Natural killer cell treated with Interleukin-12 subunit alpha and Interleukin-12 subunit beta and Interleukin-15 and Interleukin-18, amount 100 ng/mL, for 72 hours (primary cell): ENCODE measurements at regions not wholly inside any gene's neighbourhood (a gene's known extent, or its start where the extent isn't known, plus 50 kb on each side); places are given as distances from the start of the nearest gene placed in this dataset.

Source experiments
- ATAC-seq, 2 donors: fragments of 150-1000 bp; cut with Tn5 transposase in 1 of 2; sonication (Bioruptor Pico), chemical (Tn5 transposase) in 1 of 2; 2 replicates each; pipeline ENCODE4 v1.10.0; 2021
- DNase-seq: peaks from one replicate; pipeline ENCODE4 v3.0.0; 2022; ENCODE audit warnings: low spot score
- H3K27ac Mint-ChIP-seq, 2 donors: 1 replicate in 1 of 2; 2 replicates in 1 of 2; pipeline ENCODE4 v1.8.0; 2022; ENCODE audit warnings: mixed read lengths in 2 of 2, mild to moderate bottlenecking in 1 of 2, moderate library complexity in 1 of 2
- H3K27me3 Mint-ChIP-seq, 2 donors: 1 replicate in 1 of 2; 2 replicates in 1 of 2; pipeline ENCODE4 v1.8.0; 2022; ENCODE audit warnings: mixed read lengths in 2 of 2
- H3K36me3 Mint-ChIP-seq: one replicate; pipeline ENCODE4 v1.8.0; 2022; ENCODE audit warnings: mixed read lengths
- H3K4me1 Mint-ChIP-seq, 2 donors: 1 replicate in 1 of 2; 2 replicates in 1 of 2; pipeline ENCODE4 v1.8.0; 2022; ENCODE audit warnings: low read depth in 2 of 2, mixed read lengths in 2 of 2, mild to moderate bottlenecking in 1 of 2
- H3K4me3 Mint-ChIP-seq: one replicate; pipeline ENCODE4 v1.8.0; 2022; ENCODE audit warnings: mixed read lengths
- H3K9me3 Mint-ChIP-seq: 2 replicates; pipeline ENCODE4 v1.8.0; 2022; ENCODE audit warnings: mixed read lengths

DNA sequence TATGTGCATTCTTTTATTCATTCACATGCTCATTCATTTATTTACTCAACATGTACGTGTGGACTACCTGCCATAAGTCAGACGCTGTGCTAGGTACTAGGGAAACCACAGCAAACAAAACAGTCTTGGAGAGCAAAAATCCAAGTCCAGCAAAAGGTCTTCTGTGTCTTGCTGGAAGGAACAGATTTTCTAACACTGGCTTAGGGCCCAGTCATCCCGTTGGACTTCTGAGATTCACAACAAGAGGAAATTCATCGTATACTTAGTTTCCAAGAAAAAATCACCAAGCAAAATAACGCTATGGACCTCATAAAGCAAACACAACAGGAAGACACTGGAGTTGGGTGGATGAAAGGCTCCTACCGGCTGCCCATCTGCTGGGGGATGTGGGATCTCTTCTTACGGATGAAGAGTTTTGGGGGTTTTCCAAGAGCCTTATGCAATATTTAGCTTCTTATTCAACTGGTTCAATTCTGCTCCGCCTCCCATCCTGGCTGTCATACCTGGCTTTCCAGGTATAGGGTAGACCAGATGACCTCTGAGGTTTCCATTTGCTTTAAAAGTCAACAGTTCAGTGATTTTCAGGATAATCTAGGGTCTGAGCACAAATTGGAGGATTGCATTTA is 262.7 kb downstream of the HAUS1 start:
- no peak overlapping the region for H3K4me3 Mint-ChIP-seq
- peak overlapping the region in 1 of 2 donors; percentile 27 for H3K27ac Mint-ChIP-seq
- DNase-seq (no peak), ATAC-seq (no peak)
- no peaks in the 10 kb centered on the region for H3K9me3 Mint-ChIP-seq
- no peaks in the 10 kb centered on the region for H3K27me3 Mint-ChIP-seq
- peaks cover 14 to 40% of the 10 kb centered on the region in 2 donors for H3K4me1 Mint-ChIP-seq
- H3K36me3 Mint-ChIP-seq: no peaks in the 10 kb centered on the region

DNA sequence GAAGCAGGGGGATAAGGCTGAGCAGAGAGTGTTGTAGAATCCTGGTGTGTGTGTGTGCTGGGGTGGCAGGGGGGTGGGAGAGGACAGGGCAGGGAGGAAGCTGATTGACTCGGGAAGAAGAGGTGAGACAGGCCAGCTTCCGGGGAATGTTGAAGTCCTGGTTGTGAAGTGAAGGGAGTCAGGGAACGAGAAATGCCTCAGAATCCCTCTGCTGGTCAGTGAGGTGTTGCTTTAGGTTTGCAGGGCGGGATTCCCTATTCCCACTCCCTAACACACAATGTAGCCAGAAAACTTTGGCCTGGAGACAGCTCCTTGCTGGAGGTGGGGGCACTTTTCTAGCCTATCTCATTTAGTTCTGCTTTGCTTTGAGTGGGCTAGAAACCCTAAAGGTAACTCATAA is 265.1 kb downstream of the HAUS1 start:
- H3K27me3 Mint-ChIP-seq: no peaks in the 10 kb centered on the region
- peaks cover 16 to 56% of the 10 kb centered on the region in 2 donors for H3K4me1 Mint-ChIP-seq
- H3K9me3 Mint-ChIP-seq: no peaks in the 10 kb centered on the region
- H3K4me3 Mint-ChIP-seq: no peak overlapping the region
- H3K27ac Mint-ChIP-seq: peak overlapping the region in 1 of 2 donors; percentile 32
- no peak for ATAC-seq
- no peak for DNase-seq
- no peaks in the 10 kb centered on the region for H3K36me3 Mint-ChIP-seq

DNA sequence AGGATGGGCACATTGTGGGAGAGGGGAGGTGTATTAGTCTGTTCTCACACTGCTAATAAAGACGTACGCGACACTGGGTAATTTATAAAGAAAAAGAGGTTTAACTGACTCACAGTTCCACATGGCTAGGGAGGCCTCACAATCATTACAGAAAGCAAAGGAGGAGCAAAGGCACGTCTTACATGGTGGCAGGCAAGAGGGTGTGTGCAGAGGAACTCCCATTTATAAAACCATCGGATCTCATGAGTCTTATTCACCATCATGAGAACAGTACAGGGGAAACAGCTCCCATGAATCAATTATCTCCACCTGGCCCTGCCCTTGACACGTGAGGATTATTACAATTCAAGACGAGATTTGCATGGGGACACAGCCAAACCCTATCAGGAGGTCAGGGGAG is 266.7 kb downstream of the HAUS1 start:
- ATAC-seq (no peak), DNase-seq (no peak)
- Mint-ChIP-seq H3K4me1 (peaks cover 20 to 57% of the 10 kb centered on the region in 2 donors), H3K4me3 (no peak overlapping the region), H3K27me3 (no peaks in the 10 kb centered on the region), H3K27ac (peak overlapping the region in 1 of 2 donors; percentile 45), H3K9me3 (no peaks in the 10 kb centered on the region), H3K36me3 (no peaks in the 10 kb centered on the region)

DNA sequence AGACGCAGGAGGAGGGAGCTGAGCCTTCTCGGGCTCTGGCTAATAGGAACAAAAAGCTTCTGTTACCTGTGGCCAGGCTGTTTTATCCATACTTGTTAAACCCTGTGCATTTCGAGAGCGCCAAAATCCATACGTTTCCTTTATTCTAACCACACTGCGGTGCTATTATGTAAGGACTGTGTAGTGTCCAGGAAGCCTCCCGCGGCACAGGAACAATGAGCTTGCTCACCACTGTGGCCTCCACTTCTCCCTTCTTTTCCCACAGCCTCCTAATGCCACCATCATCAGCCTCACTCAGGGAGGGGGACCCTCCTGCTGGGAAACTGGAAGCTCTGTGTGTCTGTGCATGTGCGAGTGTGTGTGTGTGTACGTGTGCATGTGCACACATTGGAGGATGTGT is 268.5 kb downstream of the HAUS1 start:
- DNase-seq (no peak), ATAC-seq (no peak)
- peak overlapping the region in 1 of 2 donors; percentile 57 for H3K27ac Mint-ChIP-seq
- H3K4me1 Mint-ChIP-seq: peaks cover 30 to 60% of the 10 kb centered on the region in 2 donors
- no peak overlapping the region for H3K4me3 Mint-ChIP-seq
- no peaks in the 10 kb centered on the region for H3K9me3 Mint-ChIP-seq
- H3K36me3 Mint-ChIP-seq: no peaks in the 10 kb centered on the region
- H3K27me3 Mint-ChIP-seq: no peaks in the 10 kb centered on the region

DNA sequence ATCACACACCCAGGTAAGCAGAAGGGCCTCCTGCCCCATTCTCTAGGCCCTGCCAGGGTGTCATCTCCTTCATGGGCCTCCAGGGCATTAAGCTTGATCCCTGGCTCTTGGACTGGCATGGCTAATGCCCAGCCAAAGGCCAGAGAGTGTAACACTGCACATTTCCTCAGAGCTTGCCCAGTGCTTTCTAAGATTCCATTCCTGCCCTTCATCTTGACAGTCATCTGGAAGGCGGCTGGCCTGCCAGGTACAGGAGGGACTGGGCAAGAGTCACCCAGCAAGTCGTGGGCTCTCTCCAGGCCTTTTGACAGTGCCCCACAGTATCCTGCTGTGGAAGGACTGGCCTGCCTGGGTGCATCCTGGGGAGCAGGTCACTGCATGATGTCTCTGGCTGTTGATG is 268.9 kb downstream of the HAUS1 start:
- Mint-ChIP-seq H3K36me3 (no peaks in the 10 kb centered on the region), H3K9me3 (no peaks in the 10 kb centered on the region), H3K27me3 (no peaks in the 10 kb centered on the region), H3K4me1 (peaks cover 31 to 60% of the 10 kb centered on the region in 2 donors), H3K4me3 (no peak overlapping the region), H3K27ac (peak overlapping the region in 1 of 2 donors; percentile 57)
- no peak for DNase-seq
- ATAC-seq: no peak

DNA sequence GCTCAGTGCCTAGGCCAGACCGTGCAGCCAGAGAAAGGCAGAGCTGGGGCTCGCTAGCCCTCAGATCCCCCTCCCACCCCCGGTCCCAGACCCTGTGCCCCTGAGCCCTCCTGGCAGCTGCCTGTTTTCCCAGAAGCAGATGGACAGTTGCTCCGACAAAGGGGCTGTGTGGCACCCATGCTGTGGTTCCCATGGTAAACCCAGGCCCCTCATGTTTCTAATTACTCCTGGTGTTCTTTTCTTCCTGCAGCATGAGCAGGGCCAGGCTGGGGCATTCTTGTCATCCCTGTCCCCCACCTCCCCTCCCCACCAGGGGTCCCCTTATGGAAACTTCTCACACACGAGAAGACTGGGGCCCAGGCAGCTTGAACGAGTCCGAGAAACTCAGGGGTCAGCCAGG is 269.6 kb downstream of the HAUS1 start:
- no peaks in the 10 kb centered on the region for H3K36me3 Mint-ChIP-seq
- peak overlapping the region in 1 of 2 donors; percentile 57 for H3K27ac Mint-ChIP-seq
- H3K4me3 Mint-ChIP-seq: no peak overlapping the region
- H3K27me3 Mint-ChIP-seq: no peaks in the 10 kb centered on the region
- peaks cover 27 to 60% of the 10 kb centered on the region in 2 donors for H3K4me1 Mint-ChIP-seq
- no peaks in the 10 kb centered on the region for H3K9me3 Mint-ChIP-seq
- ATAC-seq (no peak), DNase-seq (no peak)

DNA sequence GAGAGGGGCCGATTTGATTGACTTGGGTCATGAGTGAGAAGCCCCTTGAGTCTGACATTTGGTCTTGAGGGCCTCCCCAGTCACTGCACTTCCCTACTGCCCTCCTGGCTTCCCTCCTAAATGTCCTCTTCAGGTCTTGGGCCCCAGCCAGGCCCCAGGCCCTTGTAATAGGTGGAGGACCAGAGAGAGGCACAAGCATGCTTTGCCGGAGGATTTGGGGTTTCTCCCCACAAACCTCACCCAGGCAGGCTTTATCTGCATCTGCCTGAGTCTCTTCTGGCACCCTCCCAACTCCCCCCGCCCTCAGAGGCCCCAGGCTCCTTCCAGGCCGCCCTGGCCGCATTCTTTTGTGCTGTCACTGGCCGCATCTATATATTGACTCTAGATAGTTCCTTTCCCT is 270.7 kb downstream of the HAUS1 start:
- Mint-ChIP-seq H3K9me3 (no peaks in the 10 kb centered on the region), H3K27ac (peak overlapping the region in 1 of 2 donors; percentile 24), H3K4me1 (peaks cover 24 to 58% of the 10 kb centered on the region in 2 donors)

DNA sequence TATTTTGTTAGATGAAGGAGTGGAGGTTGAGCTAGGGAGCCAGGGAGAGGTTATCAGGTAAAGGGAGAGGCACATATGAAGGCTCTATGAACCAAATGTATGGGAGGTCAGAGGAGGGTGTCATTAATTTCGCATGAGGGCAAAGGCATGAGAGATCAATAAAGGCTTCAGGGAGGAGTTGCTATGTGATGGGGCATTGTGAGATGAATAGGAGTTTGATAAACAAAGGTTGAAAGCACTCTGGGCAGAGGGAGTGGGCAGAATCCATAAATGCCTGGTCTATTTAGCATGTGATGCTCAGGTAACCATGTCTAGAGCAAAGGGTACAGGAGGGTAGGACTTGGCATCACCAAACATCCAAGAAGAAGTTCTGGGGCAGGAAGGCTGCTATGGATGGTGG is 273.4 kb downstream of the HAUS1 start:
- H3K9me3 Mint-ChIP-seq: no peaks in the 10 kb centered on the region
- H3K36me3 Mint-ChIP-seq: no peaks in the 10 kb centered on the region
- peak overlapping the region in 1 of 2 donors; percentile 45 for H3K27ac Mint-ChIP-seq
- no peak for DNase-seq
- ATAC-seq: no peak
- H3K4me3 Mint-ChIP-seq: no peak overlapping the region
- peaks cover 17 to 55% of the 10 kb centered on the region in 2 donors for H3K4me1 Mint-ChIP-seq
- H3K27me3 Mint-ChIP-seq: no peaks in the 10 kb centered on the region

More for the DNA sequence above, 270.7 kb downstream of the HAUS1 start:
- DNase-seq (no peak), ATAC-seq (no peak)
- Mint-ChIP-seq H3K36me3 (no peaks in the 10 kb centered on the region), H3K4me3 (no peak overlapping the region), H3K27me3 (no peaks in the 10 kb centered on the region)

DNA sequence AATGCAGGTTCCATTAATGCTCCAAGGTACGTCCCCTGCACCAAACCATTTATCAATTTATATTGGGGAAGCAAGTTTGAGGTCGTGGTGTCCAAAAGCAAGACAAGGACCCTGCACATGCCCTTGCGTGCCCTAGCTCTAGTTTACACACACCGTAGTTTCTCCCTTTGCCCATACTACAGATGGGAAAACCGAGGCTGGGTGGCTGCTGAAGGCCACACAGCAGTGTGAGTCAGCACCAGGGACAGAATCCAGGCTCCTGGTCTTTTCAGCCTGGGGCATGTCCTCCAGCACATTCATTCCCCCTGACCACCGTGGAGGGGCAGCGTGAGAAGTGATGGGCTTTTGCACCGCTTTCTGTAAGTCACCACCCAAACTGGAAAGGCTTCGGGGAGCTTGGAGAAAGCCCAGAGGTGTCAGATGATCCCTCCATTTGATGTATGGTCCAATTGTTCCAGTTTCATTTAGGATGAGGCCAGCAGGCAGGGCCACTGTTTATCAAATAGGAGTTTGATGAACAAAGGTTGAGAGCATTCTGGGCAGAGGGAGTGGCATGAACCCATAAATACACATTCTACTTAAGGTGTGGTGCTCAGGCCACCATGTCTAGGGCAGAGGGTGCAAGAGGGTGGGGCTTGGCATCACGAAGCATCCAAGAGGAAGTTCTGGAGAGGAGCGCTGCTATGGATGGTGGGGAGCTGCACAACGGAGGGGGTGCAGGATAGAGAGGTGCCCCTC is 274.1 kb downstream of the HAUS1 start:
- Mint-ChIP-seq H3K27me3 (no peaks in the 10 kb centered on the region), H3K4me1 (peaks cover 17 to 49% of the 10 kb centered on the region in 2 donors), H3K36me3 (no peaks in the 10 kb centered on the region), H3K27ac (no peak overlapping the region), H3K9me3 (no peaks in the 10 kb centered on the region), H3K4me3 (no peak overlapping the region)
- DNase-seq (no peak), ATAC-seq (no peak)

DNA sequence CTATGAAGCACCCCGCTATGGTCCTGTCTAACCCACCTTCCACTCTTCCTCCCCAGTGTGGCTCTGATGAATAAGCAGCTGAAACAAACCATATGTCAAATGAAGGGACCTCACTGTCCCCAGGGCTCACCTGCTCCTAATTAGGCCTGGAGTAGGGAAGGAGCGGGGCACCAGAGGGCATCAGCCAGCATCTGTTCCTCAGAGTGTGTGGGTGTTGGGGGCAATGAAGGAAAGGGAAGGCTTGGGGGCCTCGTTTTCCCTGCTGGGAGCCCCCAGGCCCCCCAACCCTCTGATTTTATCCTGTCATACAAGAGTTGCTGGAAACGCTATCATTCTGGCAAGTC is 274.7 kb downstream of the HAUS1 start:
- peaks cover 17 to 47% of the 10 kb centered on the region in 2 donors for H3K4me1 Mint-ChIP-seq
- ATAC-seq: no peak
- H3K4me3 Mint-ChIP-seq: no peak overlapping the region
- no peak for DNase-seq
- H3K9me3 Mint-ChIP-seq: no peaks in the 10 kb centered on the region
- no peaks in the 10 kb centered on the region for H3K27me3 Mint-ChIP-seq
- H3K36me3 Mint-ChIP-seq: no peaks in the 10 kb centered on the region
- peak overlapping the region in 1 of 2 donors; percentile 16 for H3K27ac Mint-ChIP-seq

DNA sequence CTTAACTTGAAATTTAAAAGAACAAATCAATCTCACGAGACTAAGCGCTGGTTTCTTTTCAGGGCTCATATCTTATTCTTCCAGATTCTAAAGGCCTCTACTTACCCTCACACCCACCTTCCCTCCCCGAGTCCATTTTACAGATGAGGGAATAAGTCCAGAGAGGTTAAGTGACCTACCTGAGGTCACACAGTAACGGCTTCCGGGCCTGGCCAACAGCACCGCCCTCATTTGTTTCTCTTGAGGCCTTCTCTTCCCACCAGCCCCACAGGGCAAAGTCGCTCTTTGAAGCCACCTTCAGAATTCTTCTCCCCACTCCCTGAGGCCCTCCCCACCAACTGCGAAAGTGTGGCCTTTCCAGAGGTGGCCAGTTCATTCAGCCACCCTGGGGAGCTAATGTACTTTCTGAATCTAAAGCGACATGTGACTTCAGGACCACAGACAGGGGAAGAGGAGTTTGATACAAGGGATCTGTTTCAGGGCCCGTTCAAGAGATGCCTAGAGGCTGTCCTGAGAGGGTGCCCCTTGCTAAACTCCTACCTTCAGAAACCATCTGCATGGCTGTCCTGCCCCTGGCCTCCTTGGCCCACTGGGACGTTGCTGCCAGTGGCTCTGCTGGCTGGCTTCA is 275.3 kb downstream of the HAUS1 start:
- Mint-ChIP-seq H3K27ac (peak overlapping the region in 1 of 2 donors; percentile 16), H3K9me3 (no peaks in the 10 kb centered on the region), H3K4me3 (no peak overlapping the region), H3K27me3 (no peaks in the 10 kb centered on the region), H3K36me3 (no peaks in the 10 kb centered on the region), H3K4me1 (peaks cover 16 to 46% of the 10 kb centered on the region in 2 donors)
- no peak for DNase-seq
- ATAC-seq: no peak

DNA sequence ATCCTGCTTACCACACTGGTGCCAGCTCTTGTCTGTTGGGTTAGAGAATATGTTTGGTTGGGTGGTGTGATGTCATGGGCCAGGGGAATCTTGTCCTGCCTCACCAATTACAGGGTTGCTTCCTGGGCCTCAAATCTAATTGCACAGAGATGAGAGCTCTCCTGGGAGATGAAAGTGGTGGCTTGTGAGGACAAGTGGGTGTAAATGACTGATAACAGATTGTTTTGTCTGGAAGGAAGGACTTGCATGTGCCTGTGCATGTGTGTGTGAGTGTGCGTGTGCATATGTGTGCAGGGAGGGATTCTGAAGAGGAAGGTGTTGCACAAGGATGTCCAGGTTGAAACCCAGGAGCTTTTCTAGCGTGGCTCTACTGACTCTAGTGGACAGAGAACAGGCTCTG is 271.9 kb downstream of the LOXHD1 start:
- H3K9me3 Mint-ChIP-seq: no peaks in the 10 kb centered on the region
- no peaks in the 10 kb centered on the region for H3K27me3 Mint-ChIP-seq

DNA sequence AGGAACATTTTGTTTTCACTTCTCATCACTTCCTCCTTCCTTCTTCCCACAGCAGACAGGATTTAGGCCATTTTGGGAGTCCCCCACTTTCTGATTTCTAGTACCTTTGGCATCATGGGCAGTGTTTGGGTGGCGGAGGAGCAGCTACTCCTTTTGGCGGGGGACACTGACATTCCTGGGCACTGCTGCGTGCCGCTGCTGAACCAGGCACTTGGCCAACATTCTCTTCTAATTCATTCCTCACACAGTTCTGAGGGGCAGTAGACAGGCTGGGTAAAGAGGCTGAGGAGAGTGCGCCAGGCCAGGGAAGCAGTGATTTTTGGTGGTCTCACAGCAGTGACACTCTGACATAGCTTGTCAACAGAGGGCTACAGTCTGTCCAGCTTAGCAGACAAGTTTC is 270.2 kb downstream of the LOXHD1 start:
- DNase-seq: no peak
- peaks cover 22 to 38% of the 10 kb centered on the region in 2 donors for H3K4me1 Mint-ChIP-seq
- no peaks in the 10 kb centered on the region for H3K9me3 Mint-ChIP-seq
- no peak overlapping the region for H3K4me3 Mint-ChIP-seq
- H3K36me3 Mint-ChIP-seq: no peaks in the 10 kb centered on the region
- peak overlapping the region in 1 of 2 donors; percentile 55 for H3K27ac Mint-ChIP-seq
- no peak for ATAC-seq
- H3K27me3 Mint-ChIP-seq: no peaks in the 10 kb centered on the region

More for the DNA sequence above, 271.9 kb downstream of the LOXHD1 start:
- DNase-seq (no peak), ATAC-seq (no peak)
- Mint-ChIP-seq H3K27ac (no peak overlapping the region), H3K4me1 (peaks cover 22 to 45% of the 10 kb centered on the region in 2 donors), H3K4me3 (no peak overlapping the region), H3K36me3 (no peaks in the 10 kb centered on the region)

DNA sequence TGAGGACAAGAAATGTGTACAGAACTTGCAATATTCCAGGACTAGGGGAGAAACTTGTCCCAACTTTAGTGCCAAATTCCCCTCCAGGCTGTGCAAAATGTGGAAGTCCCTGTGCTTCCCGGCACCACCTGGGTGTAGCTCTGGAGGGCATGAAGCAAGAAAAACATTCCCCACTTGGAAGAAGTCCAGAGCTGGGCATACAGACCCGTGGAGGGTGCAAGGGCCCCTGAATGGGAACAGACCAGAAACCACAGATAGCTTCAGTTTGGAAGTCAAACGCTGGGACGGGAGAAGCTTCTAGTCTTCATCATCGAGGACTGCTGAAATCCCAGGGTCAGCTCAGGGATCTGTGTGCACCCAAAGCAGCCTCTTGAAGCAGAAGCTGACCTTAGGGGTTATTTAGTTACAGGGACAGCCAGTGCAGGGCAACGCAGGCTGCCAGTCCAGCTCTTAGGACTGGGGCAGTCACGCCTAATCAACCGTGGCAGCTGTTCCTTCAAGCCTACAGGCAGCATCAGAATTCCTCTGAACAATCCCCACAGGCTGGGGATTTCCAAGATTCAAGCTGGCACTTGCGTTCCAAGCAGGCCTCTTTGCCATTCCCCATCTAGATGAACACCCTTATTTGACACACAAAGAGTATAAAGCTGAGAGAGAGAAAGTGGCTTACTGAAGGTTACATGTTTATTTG is 269.4 kb downstream of the LOXHD1 start:
- no peaks in the 10 kb centered on the region for H3K27me3 Mint-ChIP-seq
- H3K9me3 Mint-ChIP-seq: no peaks in the 10 kb centered on the region
- no peaks in the 10 kb centered on the region for H3K36me3 Mint-ChIP-seq
- H3K4me1 Mint-ChIP-seq: peaks cover 22 to 32% of the 10 kb centered on the region in 2 donors
- DNase-seq: no peak
- no peak for ATAC-seq
- no peak overlapping the region for H3K4me3 Mint-ChIP-seq
- peak overlapping the region in 1 of 2 donors; percentile 55 for H3K27ac Mint-ChIP-seq
